ENCODE measurements at regions not wholly inside any gene's neighbourhood (a gene's known extent, or its start where the extent isn't known, plus 50 kb on each side); places are given as distances from the start of the nearest gene placed in this dataset.
"Not testable (repeated sequence)": the region's sequence is repeated elsewhere in the genome, so short reads cannot be mapped to it uniquely, and the experiment has no call there.

GRCh38 chrX:115423086-115423485 lies 133.6 kb downstream of the LUZP4 start:
- intact Hi-C loops (cut with micrococcal nuclease): no loop called here
- no peak overlapping the region for H3K4me3 Mint-ChIP-seq (ENCODE audit: unreplicated experiment)
- no peaks in the 10 kb centered on the region for H3K4me1 Mint-ChIP-seq (ENCODE audit: insufficient read depth, unreplicated experiment)
- no peak overlapping the region for H3K27ac Mint-ChIP-seq (ENCODE audit: low read depth, unreplicated experiment)
- no peak for TF ChIP-seq CTCF (IDR thresholded peaks at IDR 0.05; ENCODE audit: unreplicated experiment)
- BruUV-seq (replicated peaks): no TSS peak
- DNase-seq (ENCODE audit: unreplicated experiment): no peak
- peaks cover 74% of the 10 kb centered on the region for H3K27me3 Mint-ChIP-seq (ENCODE audit: insufficient read depth, unreplicated experiment)
- H3K9me3 Mint-ChIP-seq (ENCODE audit: unreplicated experiment): no peaks in the 10 kb centered on the region
- POLR2A ChIA-PET: interaction anchor here (0.7 kb wide), 1 partner anchor 69 kb away, joined by 3 read pairs; no protein-coding TSS in a partner anchor
- H3K36me3 Mint-ChIP-seq (ENCODE audit: insufficient read depth, unreplicated experiment): no peaks in the 10 kb centered on the region
- CTCF ChIA-PET: no interaction called here

- no peak for TF ChIP-seq CTCF (IDR thresholded peaks at IDR 0.05; ENCODE audit: unreplicated experiment)
- Mint-ChIP-seq H3K36me3 (ENCODE audit: insufficient read depth, unreplicated experiment) (no peaks in the 10 kb centered on the region), H3K4me3 (ENCODE audit: unreplicated experiment) (no peak overlapping the region), H3K4me1 (ENCODE audit: insufficient read depth, unreplicated experiment) (no peaks in the 10 kb centered on the region), H3K9me3 (ENCODE audit: unreplicated experiment) (no peaks in the 10 kb centered on the region), H3K27me3 (ENCODE audit: insufficient read depth, unreplicated experiment) (peaks cover 58% of the 10 kb centered on the region), H3K27ac (ENCODE audit: low read depth, unreplicated experiment) (no peak overlapping the region)
- BruUV-seq (replicated peaks): no TSS peak
- ChIA-PET CTCF (no interaction called here), POLR2A (no interaction called here)
- intact Hi-C loops (cut with micrococcal nuclease): no loop called here
- DNase-seq (ENCODE audit: unreplicated experiment): no peak
These were observed 135.6 kb upstream of the PLS3 start for GRCh38 chrX:115425359-115425758.

GRCh38 chrX:115427861-115428410 lies 133.0 kb upstream of the PLS3 start:
- H3K27ac Mint-ChIP-seq (ENCODE audit: low read depth, unreplicated experiment): no peak overlapping the region

GRCh38 chrX:115434834-115435233 lies 126.1 kb upstream of the PLS3 start:
- H3K4me1 Mint-ChIP-seq (ENCODE audit: insufficient read depth, unreplicated experiment); H3K9me3 Mint-ChIP-seq (ENCODE audit: unreplicated experiment); H3K4me3 Mint-ChIP-seq (ENCODE audit: unreplicated experiment); POLR2A ChIA-PET; CTCF ChIA-PET; intact Hi-C loops (cut with micrococcal nuclease); BruUV-seq (replicated peaks); H3K36me3 Mint-ChIP-seq (ENCODE audit: insufficient read depth, unreplicated experiment); H3K27ac Mint-ChIP-seq (ENCODE audit: low read depth, unreplicated experiment); DNase-seq (ENCODE audit: unreplicated experiment): not testable (repeated sequence)
- peaks cover 86% of the 10 kb centered on the region for H3K27me3 Mint-ChIP-seq (ENCODE audit: insufficient read depth, unreplicated experiment)

More at GRCh38 chrX:115427861-115428410, 133.0 kb upstream of the PLS3 start:
- TF ChIP-seq CTCF (IDR thresholded peaks at IDR 0.05; ENCODE audit: unreplicated experiment): no peak
- intact Hi-C loops (cut with micrococcal nuclease): no loop called here
- POLR2A ChIA-PET: no interaction called here
- H3K36me3 Mint-ChIP-seq (ENCODE audit: insufficient read depth, unreplicated experiment): no peaks in the 10 kb centered on the region
- no peak overlapping the region for H3K4me3 Mint-ChIP-seq (ENCODE audit: unreplicated experiment)
- peaks cover 76% of the 10 kb centered on the region for H3K27me3 Mint-ChIP-seq (ENCODE audit: insufficient read depth, unreplicated experiment)
- H3K9me3 Mint-ChIP-seq (ENCODE audit: unreplicated experiment): no peaks in the 10 kb centered on the region
- CTCF ChIA-PET: no interaction called here
- no peak for DNase-seq (ENCODE audit: unreplicated experiment)
- no TSS peak for BruUV-seq (replicated peaks)
- no peaks in the 10 kb centered on the region for H3K4me1 Mint-ChIP-seq (ENCODE audit: insufficient read depth, unreplicated experiment)
